Fibroblast of lung (primary cell): ENCODE measurements at regions not wholly inside any gene's neighbourhood (a gene's known extent, or its start where the extent isn't known, plus 50 kb on each side); places are given as distances from the start of the nearest gene placed in this dataset.

ENCODE experiments used
- DNase-seq, 2 donors: peaks; one replicate each; pipeline versions ENCODE4 v3.0.0 to v3.0.0-alpha.2; 2010; ENCODE audit warnings: low read depth in 2 of 2
- H2AFZ ChIP-seq: 2 replicates; pipeline ENCODE4 v1.5.1; 2012; ENCODE audit warnings: low read length, control low read depth, inconsistent platforms
- H3K27ac ChIP-seq: 2 replicates; pipeline ENCODE4 v1.5.1; 2011; ENCODE audit warnings: low read length, control low read depth; ENCODE audit not compliant: insufficient read depth
- H3K27me3 ChIP-seq: 2 replicates; pipeline ENCODE4 v1.5.1; 2011; ENCODE audit warnings: mild to moderate bottlenecking, low read length; ENCODE audit not compliant: control insufficient read depth, insufficient read depth
- H3K36me3 ChIP-seq: 2 replicates; pipeline ENCODE4 v1.5.1; 2011; ENCODE audit warnings: low read length; ENCODE audit not compliant: control insufficient read depth, insufficient read depth
- H3K4me1 ChIP-seq: 2 replicates; pipeline ENCODE4 v1.5.1; 2011; ENCODE audit warnings: low read length; ENCODE audit not compliant: control insufficient read depth, insufficient read depth; ENCODE audit errors: extremely low read depth
- H3K4me2 ChIP-seq: 2 replicates; pipeline ENCODE4 v1.5.1; 2011; ENCODE audit warnings: low read length, control low read depth; ENCODE audit not compliant: insufficient read depth; ENCODE audit errors: extremely low read depth
- H3K4me3 ChIP-seq, 4 experiments: fragments of 200-600 bp in 1 of 4; sonication (generic) in 1 of 4; replicated peaks in 1 of 4; 2 replicates each; pipeline ENCODE4 v1.5.1; 2011 to 2016; ENCODE audit warnings: low read length in 4 of 4, low read depth in 3 of 4, mild to moderate bottlenecking in 3 of 4, control low read depth in 2 of 4, inconsistent platforms in 1 of 4, mixed read lengths in 1 of 4; ENCODE audit not compliant: insufficient read depth in 1 of 4; ENCODE audit errors: control extremely low read depth in 1 of 4
- H3K79me2 ChIP-seq: 2 replicates; pipeline ENCODE4 v1.5.1; 2012; ENCODE audit warnings: mild to moderate bottlenecking, low read length, inconsistent platforms; ENCODE audit not compliant: control insufficient read depth, insufficient read depth
- H3K9ac ChIP-seq: 2 replicates; pipeline ENCODE4 v1.5.1; 2011; ENCODE audit warnings: mild to moderate bottlenecking, low read length, control low read depth; ENCODE audit not compliant: insufficient read depth
- H3K9me3 ChIP-seq: 2 replicates; pipeline ENCODE4 v1.5.1; 2012; ENCODE audit warnings: low read depth, low read length; ENCODE audit not compliant: control insufficient read depth, insufficient read depth
- H4K20me1 ChIP-seq: 2 replicates; pipeline ENCODE4 v1.5.1; 2011; ENCODE audit warnings: low read length; ENCODE audit not compliant: control insufficient read depth, insufficient read depth; ENCODE audit errors: extremely low read depth
- EZH2 ChIP-seq: IDR thresholded peaks from 2 replicates; pipeline ENCODE4 v1.5.1; 2012; ENCODE audit warnings: low read length, control low read depth, mild to moderate bottlenecking; ENCODE audit errors: missing control alignments
- TF ChIP-seq, protein P1 (sequence below), 2 donors: IDR thresholded peaks in 1 of 2; conservative IDR thresholded peaks in 1 of 2; 1 replicate in 1 of 2; 2 replicates in 1 of 2; pipeline ENCODE4 v1.5.1; 2011 to 2012; ENCODE audit warnings: low read length in 2 of 2, control low read depth in 1 of 2, inconsistent platforms in 1 of 2, low read depth in 1 of 2, mild to moderate bottlenecking in 1 of 2

DNA sequence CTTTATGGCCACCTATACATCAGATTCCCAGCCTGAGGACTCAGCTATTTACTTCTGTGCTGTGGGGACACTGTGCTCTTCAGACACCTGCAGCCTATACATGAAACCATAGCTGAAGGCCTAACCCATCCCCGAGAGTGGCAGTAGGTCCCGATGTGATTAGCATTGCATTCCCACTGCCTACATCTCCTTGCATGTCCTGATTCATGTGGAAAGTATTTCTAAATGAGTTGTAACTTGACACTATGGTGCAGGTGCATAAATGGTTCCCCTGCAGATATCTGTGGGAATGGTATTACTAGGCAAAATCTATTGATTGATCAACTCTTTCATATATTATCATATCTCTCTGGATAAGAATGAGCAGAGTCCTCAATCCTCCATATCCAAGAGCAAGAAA is 433.5 kb downstream of the DAD1 start:
- Histone ChIP-seq H3K9ac (no peak overlapping the region), H3K9me3 (no peaks in the 10 kb centered on the region), H3K4me2 (no peak overlapping the region), H3K79me2 (no peaks in the 10 kb centered on the region), H3K4me3 (no peak overlapping the region), H3K27ac (no peak overlapping the region), H3K27me3 (no peaks in the 10 kb centered on the region), H3K36me3 (no peaks in the 10 kb centered on the region), H2AFZ (no peak overlapping the region), H3K4me1 (no peaks in the 10 kb centered on the region), H4K20me1 (no peaks in the 10 kb centered on the region)
- TF ChIP-seq, protein P1, sequence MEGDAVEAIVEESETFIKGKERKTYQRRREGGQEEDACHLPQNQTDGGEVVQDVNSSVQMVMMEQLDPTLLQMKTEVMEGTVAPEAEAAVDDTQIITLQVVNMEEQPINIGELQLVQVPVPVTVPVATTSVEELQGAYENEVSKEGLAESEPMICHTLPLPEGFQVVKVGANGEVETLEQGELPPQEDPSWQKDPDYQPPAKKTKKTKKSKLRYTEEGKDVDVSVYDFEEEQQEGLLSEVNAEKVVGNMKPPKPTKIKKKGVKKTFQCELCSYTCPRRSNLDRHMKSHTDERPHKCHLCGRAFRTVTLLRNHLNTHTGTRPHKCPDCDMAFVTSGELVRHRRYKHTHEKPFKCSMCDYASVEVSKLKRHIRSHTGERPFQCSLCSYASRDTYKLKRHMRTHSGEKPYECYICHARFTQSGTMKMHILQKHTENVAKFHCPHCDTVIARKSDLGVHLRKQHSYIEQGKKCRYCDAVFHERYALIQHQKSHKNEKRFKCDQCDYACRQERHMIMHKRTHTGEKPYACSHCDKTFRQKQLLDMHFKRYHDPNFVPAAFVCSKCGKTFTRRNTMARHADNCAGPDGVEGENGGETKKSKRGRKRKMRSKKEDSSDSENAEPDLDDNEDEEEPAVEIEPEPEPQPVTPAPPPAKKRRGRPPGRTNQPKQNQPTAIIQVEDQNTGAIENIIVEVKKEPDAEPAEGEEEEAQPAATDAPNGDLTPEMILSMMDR (conservative IDR thresholded peaks at IDR 0.05 in 1 of 2, IDR thresholded peaks at IDR 0.05 in 1 of 2; ENCODE audit: low read depth in 1 of 2, low read length in 2 of 2): no peak
- no peak for TF ChIP-seq EZH2
- no peak for DNase-seq

DNA sequence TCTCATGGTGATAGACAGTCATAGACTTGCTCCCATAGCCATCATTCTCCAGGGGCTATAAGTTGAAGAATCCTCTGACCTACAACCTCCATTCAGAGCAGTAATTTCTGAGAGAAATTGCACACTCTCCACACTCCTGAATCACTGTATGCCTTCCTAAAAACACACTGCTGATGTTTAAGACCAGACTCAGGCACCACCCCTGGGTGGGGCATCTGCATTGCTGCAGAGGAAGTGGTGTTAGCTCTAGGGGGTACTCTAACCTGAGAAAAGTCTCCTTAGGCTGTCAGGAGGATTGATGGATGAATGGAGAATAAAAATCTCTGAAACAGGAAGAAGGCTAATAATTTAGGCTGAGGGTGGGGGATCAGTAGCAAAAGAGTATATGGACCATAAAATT is 436.1 kb downstream of the DAD1 start:
- Histone ChIP-seq H3K27me3 (no peaks in the 10 kb centered on the region), H3K4me1 (no peaks in the 10 kb centered on the region), H3K79me2 (no peaks in the 10 kb centered on the region), H3K4me2 (no peak overlapping the region), H3K27ac (no peak overlapping the region), H3K9me3 (no peaks in the 10 kb centered on the region), H3K4me3 (no peak overlapping the region), H4K20me1 (no peaks in the 10 kb centered on the region), H2AFZ (no peak overlapping the region), H3K36me3 (no peaks in the 10 kb centered on the region), H3K9ac (no peak overlapping the region)
- no peak for DNase-seq
- TF ChIP-seq, protein P1 (conservative IDR thresholded peaks at IDR 0.05 in 1 of 2, IDR thresholded peaks at IDR 0.05 in 1 of 2; ENCODE audit: low read depth in 1 of 2, low read length in 2 of 2): no peak
- no peak for TF ChIP-seq EZH2

DNA sequence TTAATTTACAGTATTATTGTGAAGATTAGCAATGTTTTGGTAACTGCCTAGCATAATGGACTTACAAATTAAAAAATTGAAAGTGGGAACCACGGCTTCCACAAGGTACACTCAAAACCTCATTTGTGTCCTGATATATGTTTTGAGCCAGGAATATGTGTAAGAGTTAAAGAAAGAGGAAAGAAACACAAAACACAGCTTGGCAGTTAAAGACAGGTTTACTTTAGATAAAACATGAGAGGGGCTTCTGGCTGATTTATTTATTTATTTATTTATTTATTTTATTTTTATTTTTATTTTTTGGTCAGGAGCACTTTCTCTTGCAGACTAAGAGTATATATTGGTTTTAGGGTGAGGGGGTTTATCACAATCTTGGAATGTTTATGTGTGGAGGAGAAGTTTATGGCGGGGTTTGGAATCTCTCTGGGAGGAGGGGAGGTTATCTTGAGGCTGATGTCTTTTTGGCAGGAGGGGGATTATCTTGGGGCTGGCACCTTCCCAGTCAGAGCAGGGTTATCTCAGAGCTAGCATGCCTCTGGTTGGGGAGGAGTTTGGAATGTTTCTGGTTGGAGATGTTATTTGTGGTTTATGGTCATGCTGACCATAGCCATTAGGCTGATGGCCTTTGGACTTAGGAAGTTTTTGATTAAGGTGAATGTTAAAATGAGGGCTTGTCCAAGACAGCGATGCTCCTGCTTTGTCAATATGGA is 436.7 kb downstream of the DAD1 start:
- DNase-seq: no peak
- H3K4me1 ChIP-seq: no peaks in the 10 kb centered on the region

More for the DNA sequence above, 436.7 kb downstream of the DAD1 start:
- TF ChIP-seq EZH2: no peak
- TF ChIP-seq, protein P1 (conservative IDR thresholded peaks at IDR 0.05 in 1 of 2, IDR thresholded peaks at IDR 0.05 in 1 of 2; ENCODE audit: low read depth in 1 of 2, low read length in 2 of 2): no peak
- H3K27me3 ChIP-seq: no peaks in the 10 kb centered on the region
- H2AFZ ChIP-seq: no peak overlapping the region
- no peak overlapping the region for H3K9ac ChIP-seq
- no peaks in the 10 kb centered on the region for H4K20me1 ChIP-seq
- H3K36me3 ChIP-seq: no peaks in the 10 kb centered on the region
- no peak overlapping the region for H3K27ac ChIP-seq
- H3K4me2 ChIP-seq: no peak overlapping the region
- H3K9me3 ChIP-seq: no peaks in the 10 kb centered on the region
- H3K4me3 ChIP-seq: no peak overlapping the region
- no peaks in the 10 kb centered on the region for H3K79me2 ChIP-seq
